ENCODE measurements at regions not wholly inside any gene's neighbourhood (a gene's known extent, or its start where the extent isn't known, plus 50 kb on each side); places are given as distances from the start of the nearest gene placed in this dataset.
"Not testable (repeated sequence)": the region's sequence is repeated elsewhere in the genome, so short reads cannot be mapped to it uniquely, and the experiment has no call there.

DNA sequence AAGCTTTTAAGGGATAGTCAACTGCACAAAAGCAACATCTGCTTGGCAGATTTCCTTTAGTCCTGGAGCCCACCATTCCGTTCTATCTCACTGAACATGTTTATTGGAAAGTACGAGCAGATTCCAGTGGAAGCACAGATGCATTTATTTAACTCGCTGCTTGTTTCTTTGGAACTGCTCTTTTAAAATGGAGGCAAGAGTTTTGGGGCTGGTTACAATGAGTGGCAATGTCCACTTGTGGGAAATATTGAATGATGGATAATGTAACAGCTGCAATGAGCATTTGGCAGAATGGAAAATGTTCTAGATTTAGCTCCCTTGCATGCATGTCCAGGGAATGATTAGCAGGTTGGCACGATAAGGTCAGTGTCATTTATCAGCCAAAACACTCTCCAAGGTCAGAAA, 163.0 kb downstream of the ATP23 start:
- TF ChIP-seq SUZ12 (IDR thresholded peaks at IDR 0.05; ENCODE audit: extremely low read depth, insufficient read depth, insufficient read length) (no peak), ZNF274 (IDR thresholded peaks at IDR 0.05; ENCODE audit: low read depth, low read length) (no peak), YY1 (IDR thresholded peaks at IDR 0.05; ENCODE audit: insufficient read depth, insufficient read length) (no peak)
- H3K9ac ChIP-seq (ENCODE audit: insufficient read length, low read depth), result no peak overlapping the region
- no peaks in the 10 kb centered on the region for H3K27me3 ChIP-seq (ENCODE audit: insufficient read depth, insufficient read length)
- H3K4me1 ChIP-seq (ENCODE audit: insufficient read depth, insufficient read length), result no peaks in the 10 kb centered on the region
- DNase-seq (ENCODE audit: low read depth, low spot score), result no peak
- no peaks in the 10 kb centered on the region for H3K36me3 ChIP-seq (ENCODE audit: insufficient read depth, insufficient read length, low read length)
- peaks cover 5% of the 10 kb centered on the region; the same call in 1 of the 2 replicates for H3K9me3 ChIP-seq (ENCODE audit: insufficient read depth, low read length)
- no peak overlapping the region for H3K4me3 ChIP-seq (ENCODE audit: insufficient read length, low read depth)

DNA sequence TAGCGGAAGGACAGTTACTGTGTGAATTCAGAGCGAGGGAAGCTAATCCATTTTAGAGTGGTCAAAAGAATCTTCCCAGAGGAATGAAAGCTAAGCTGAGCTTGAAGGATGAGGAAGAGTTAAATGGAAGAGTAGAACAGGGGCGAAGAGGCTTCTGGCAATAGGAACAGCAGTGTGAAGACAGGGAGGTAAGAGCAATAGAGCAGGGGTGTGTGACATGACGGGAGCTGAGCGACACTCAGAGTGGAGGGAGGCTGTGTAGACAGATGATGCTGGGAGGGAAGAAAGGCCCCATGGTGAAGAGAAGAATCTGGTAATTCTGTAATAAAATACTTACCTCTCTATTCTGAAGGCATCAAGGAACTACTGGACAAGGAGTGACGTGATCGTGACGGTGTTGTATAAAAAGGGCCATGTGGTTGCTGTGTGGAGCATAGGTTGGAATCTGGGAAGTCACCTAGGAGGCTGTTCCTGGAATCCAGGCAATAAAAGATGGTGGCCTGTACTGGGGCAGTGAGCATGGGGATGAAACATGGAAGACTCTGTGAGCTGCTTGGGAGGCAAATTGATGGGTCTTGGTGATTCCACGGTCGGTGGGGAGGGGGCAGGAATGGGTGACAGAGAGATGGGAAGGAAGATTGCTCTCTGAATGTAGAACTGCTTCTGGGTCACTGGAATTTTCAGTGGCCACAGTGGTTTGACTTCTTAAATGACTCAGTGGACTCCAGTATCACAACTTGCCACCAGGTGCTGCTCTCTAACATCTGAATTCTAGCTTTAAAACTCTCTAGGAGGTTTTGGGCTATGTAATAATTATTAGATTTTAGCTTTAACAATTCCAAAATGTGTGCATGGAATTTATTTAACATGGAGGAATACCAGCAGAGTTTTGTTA, 164.1 kb downstream of the ATP23 start:
- Histone ChIP-seq H3K9me3 (ENCODE audit: insufficient read depth, low read length) (peaks cover under 1% of the 10 kb centered on the region; the same call in 1 of the 2 replicates), H3K36me3 (ENCODE audit: insufficient read depth, insufficient read length, low read length) (no peaks in the 10 kb centered on the region), H3K9ac (ENCODE audit: insufficient read length, low read depth) (no peak overlapping the region), H3K27me3 (ENCODE audit: insufficient read depth, insufficient read length) (no peaks in the 10 kb centered on the region), H3K4me3 (ENCODE audit: insufficient read length, low read depth) (no peak overlapping the region), H3K4me1 (ENCODE audit: insufficient read depth, insufficient read length) (no peaks in the 10 kb centered on the region)
- TF ChIP-seq SUZ12 (IDR thresholded peaks at IDR 0.05; ENCODE audit: extremely low read depth, insufficient read depth, insufficient read length), result no peak
- TF ChIP-seq YY1 (IDR thresholded peaks at IDR 0.05; ENCODE audit: insufficient read depth, insufficient read length), result no peak
- TF ChIP-seq ZNF274 (IDR thresholded peaks at IDR 0.05; ENCODE audit: low read depth, low read length), result no peak
- DNase-seq (ENCODE audit: low read depth, low spot score), result no peak

DNA sequence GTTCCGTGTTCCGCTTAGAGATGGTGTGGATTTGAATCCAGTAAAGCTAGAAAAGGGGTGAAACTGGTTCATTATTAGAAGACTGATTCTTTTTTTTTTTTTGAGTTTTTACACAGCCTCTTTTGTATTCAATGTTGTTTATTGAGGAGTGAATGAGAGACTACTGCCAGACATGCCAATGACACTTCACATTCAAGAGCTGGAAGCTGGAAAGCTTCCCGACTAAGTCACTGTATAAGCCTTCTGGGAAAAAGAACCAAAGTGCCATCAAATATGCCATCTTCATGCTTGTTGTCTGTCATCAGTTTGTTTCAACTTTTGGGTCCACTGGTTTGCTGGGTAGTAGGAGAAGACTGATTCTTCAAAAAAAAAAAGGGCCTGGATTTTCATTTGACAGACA, 164.8 kb downstream of the ATP23 start:
- TF ChIP-seq ZNF274 (IDR thresholded peaks at IDR 0.05; ENCODE audit: low read depth, low read length), result no peak
- TF ChIP-seq SUZ12 (IDR thresholded peaks at IDR 0.05; ENCODE audit: extremely low read depth, insufficient read depth, insufficient read length), result no peak
- TF ChIP-seq YY1 (IDR thresholded peaks at IDR 0.05; ENCODE audit: insufficient read depth, insufficient read length), result no peak
- no peaks in the 10 kb centered on the region for H3K4me1 ChIP-seq (ENCODE audit: insufficient read depth, insufficient read length)
- H3K9ac ChIP-seq (ENCODE audit: insufficient read length, low read depth), result no peak overlapping the region
- H3K27me3 ChIP-seq (ENCODE audit: insufficient read depth, insufficient read length), result no peaks in the 10 kb centered on the region
- H3K4me3 ChIP-seq (ENCODE audit: insufficient read length, low read depth), result no peak overlapping the region
- no peaks in the 10 kb centered on the region for H3K36me3 ChIP-seq (ENCODE audit: insufficient read depth, insufficient read length, low read length)
- no peak for DNase-seq (ENCODE audit: low read depth, low spot score)
- no peaks in the 10 kb centered on the region; the same call in 1 of the 2 replicates for H3K9me3 ChIP-seq (ENCODE audit: insufficient read depth, low read length)

DNA sequence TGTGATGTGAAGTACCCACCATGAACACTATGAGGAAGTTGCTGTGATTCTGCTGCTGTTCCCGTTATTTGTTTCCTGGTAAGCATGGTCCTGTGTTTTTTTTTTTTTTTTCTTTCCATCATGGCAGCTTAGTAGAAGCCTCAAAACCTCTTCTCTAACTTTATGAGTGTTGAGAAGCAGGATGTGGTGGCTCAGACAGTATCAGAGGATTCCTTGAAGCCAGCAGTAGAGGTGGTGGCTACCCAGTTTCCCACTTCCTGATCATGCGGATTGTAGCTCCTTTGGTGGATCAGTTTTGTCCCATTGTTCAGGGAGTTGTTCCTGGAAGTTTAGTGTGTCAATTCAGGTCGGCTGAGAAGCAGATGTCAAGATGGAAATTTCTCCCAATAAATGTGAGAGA, 175.8 kb downstream of the ATP23 start:
- H3K9ac ChIP-seq (ENCODE audit: insufficient read length, low read depth), result no peak overlapping the region
- H3K9me3 ChIP-seq (ENCODE audit: insufficient read depth, low read length), result peaks cover 11% of the 10 kb centered on the region; the same call in 1 of the 2 replicates
- no peaks in the 10 kb centered on the region for H3K27me3 ChIP-seq (ENCODE audit: insufficient read depth, insufficient read length)
- no peak for DNase-seq (ENCODE audit: low read depth, low spot score)
- TF ChIP-seq YY1 (IDR thresholded peaks at IDR 0.05; ENCODE audit: insufficient read depth, insufficient read length), result no peak
- no peak for TF ChIP-seq ZNF274 (IDR thresholded peaks at IDR 0.05; ENCODE audit: low read depth, low read length)
- TF ChIP-seq SUZ12 (IDR thresholded peaks at IDR 0.05; ENCODE audit: extremely low read depth, insufficient read depth, insufficient read length), result no peak
- H3K36me3 ChIP-seq (ENCODE audit: insufficient read depth, insufficient read length, low read length), result no peaks in the 10 kb centered on the region
- H3K4me3 ChIP-seq (ENCODE audit: insufficient read length, low read depth), result no peak overlapping the region
- no peaks in the 10 kb centered on the region for H3K4me1 ChIP-seq (ENCODE audit: insufficient read depth, insufficient read length)

DNA sequence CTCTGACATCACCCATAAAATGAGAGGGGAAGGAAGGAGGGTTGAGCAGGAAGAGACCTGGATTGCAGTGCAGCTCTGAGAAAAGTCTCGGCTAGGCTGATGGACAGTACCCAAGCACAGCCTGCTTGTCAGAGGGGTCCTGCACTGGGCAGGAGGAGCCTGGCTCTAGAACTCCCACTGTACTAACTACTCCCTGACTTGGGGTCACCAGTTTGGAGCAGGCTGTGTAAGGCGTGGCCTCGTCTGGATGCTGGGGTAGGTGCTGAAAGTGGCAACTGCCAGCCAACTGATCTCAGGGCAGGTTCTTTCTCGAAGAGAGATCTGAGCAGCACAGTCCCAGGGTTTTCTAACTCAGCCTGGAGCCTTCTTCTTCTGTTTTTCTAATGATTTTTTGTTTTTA, 176.3 kb downstream of the ATP23 start:
- TF ChIP-seq ZNF274 (IDR thresholded peaks at IDR 0.05; ENCODE audit: low read depth, low read length) (no peak), SUZ12 (IDR thresholded peaks at IDR 0.05; ENCODE audit: extremely low read depth, insufficient read depth, insufficient read length) (no peak), YY1 (IDR thresholded peaks at IDR 0.05; ENCODE audit: insufficient read depth, insufficient read length) (no peak)
- Histone ChIP-seq H3K36me3 (ENCODE audit: insufficient read depth, insufficient read length, low read length) (no peaks in the 10 kb centered on the region), H3K27me3 (ENCODE audit: insufficient read depth, insufficient read length) (no peaks in the 10 kb centered on the region), H3K9ac (ENCODE audit: insufficient read length, low read depth) (no peak overlapping the region), H3K4me3 (ENCODE audit: insufficient read length, low read depth) (no peak overlapping the region), H3K4me1 (ENCODE audit: insufficient read depth, insufficient read length) (no peaks in the 10 kb centered on the region), H3K9me3 (ENCODE audit: insufficient read depth, low read length) (peaks cover 11% of the 10 kb centered on the region; the same call in 1 of the 2 replicates)
- DNase-seq (ENCODE audit: low read depth, low spot score), result no peak

DNA sequence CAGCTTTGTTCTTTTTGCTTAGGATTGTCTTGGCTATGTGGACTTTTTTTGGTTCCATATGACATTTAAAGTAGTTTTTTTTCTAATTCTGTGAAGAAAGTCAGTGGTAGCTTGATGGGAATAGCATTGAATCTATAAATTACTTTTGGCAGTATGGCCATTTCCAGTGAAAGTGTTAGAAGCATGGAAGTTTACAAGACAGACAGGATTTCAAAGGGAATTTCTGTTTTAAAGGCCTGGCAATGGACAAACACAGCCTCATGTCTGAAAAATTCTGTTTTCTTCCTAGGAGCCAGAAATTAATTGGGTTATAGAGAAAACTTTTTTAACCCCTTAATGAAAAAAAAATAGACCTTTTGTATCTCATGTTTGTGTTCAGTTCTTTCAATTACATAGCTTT, 184.4 kb downstream of the ATP23 start:
- not testable (repeated sequence) for H3K9me3 ChIP-seq (ENCODE audit: insufficient read depth, low read length); H3K27me3 ChIP-seq (ENCODE audit: insufficient read depth, insufficient read length); H3K4me3 ChIP-seq (ENCODE audit: insufficient read length, low read depth); H3K4me1 ChIP-seq (ENCODE audit: insufficient read depth, insufficient read length); H3K9ac ChIP-seq (ENCODE audit: insufficient read length, low read depth); DNase-seq (ENCODE audit: low read depth, low spot score); H3K36me3 ChIP-seq (ENCODE audit: insufficient read depth, insufficient read length, low read length)

DNA sequence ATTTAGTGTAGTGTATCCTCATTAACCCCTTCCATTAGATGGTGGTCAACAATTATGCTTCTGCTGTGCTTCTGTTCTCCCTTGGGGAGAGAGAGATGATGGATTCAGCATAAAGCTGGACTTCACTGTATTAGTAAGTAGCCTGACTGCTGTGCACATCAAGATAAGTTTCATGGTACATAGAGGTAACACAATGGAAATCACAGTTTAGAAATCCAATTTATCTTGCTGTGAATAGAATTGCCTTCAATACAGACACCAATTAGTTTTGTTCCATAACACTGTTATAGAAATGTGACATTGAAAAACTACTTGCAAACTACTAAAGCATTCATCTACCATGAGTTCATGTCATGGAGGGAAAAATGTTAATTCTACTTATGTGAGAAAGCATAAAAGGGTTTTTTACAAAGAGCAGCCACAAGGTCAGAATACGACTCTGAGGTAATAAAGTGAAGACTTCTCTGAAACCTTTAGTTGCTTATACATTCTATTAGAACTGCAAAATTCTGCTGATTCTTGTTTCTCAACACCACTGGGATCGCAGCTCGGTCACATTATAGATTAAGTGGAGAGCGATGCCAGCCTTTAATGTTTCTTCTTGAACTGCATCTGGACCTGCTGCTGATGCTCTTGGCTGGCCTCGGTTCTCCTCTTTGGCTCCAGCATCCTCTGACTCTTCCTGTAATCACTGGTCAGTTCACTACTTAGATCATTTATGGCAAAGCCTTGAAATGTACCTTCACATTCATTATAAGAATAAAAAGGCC, 190.8 kb downstream of the ATP23 start:
- H3K36me3 ChIP-seq (ENCODE audit: insufficient read depth, insufficient read length, low read length), result no peaks in the 10 kb centered on the region
- no peak for DNase-seq (ENCODE audit: low read depth, low spot score)
- H3K9me3 ChIP-seq (ENCODE audit: insufficient read depth, low read length), result no peaks in the 10 kb centered on the region
- no peak overlapping the region for H3K9ac ChIP-seq (ENCODE audit: insufficient read length, low read depth)
- H3K4me3 ChIP-seq (ENCODE audit: insufficient read length, low read depth), result no peak overlapping the region
- H3K4me1 ChIP-seq (ENCODE audit: insufficient read depth, insufficient read length), result no peaks in the 10 kb centered on the region
- no peaks in the 10 kb centered on the region for H3K27me3 ChIP-seq (ENCODE audit: insufficient read depth, insufficient read length)
- TF ChIP-seq ZNF274 (IDR thresholded peaks at IDR 0.05; ENCODE audit: low read depth, low read length) (no peak), SUZ12 (IDR thresholded peaks at IDR 0.05; ENCODE audit: extremely low read depth, insufficient read depth, insufficient read length) (no peak), YY1 (IDR thresholded peaks at IDR 0.05; ENCODE audit: insufficient read depth, insufficient read length) (no peak)
